IMR-90 (cell line): ENCODE measurements at regions not wholly inside any gene's neighbourhood (a gene's known extent, or its start where the extent isn't known, plus 50 kb on each side); places are given as distances from the start of the nearest gene placed in this dataset.

Source experiments
- CEBPB ChIP-seq: IDR thresholded peaks from 2 replicates; pipeline ENCODE4 v1.6.1; 2012; ENCODE audit warnings: low read depth, low read length, improper control_type of control experiment
- CHD1 ChIP-seq: IDR thresholded peaks from 2 replicates; pipeline ENCODE4 v1.6.1; 2012; ENCODE audit warnings: low read depth, low read length, improper control_type of control experiment
- MAFK ChIP-seq: IDR thresholded peaks from 2 replicates; pipeline ENCODE4 v1.6.1; 2012; ENCODE audit warnings: low read depth, low read length, improper control_type of control experiment
- MAZ ChIP-seq: IDR thresholded peaks from 2 replicates; pipeline ENCODE4 v1.6.1; 2012; ENCODE audit warnings: low read depth, mild to moderate bottlenecking, low read length, improper control_type of control experiment, moderate library complexity, borderline replicate concordance
- MXI1 ChIP-seq: IDR thresholded peaks from 2 replicates; pipeline ENCODE4 v1.6.1; 2012; ENCODE audit warnings: low read depth, mild to moderate bottlenecking, low read length, moderate library complexity, borderline replicate concordance
- POLR2A ChIP-seq: IDR thresholded peaks from 2 replicates; pipeline ENCODE4 v1.6.1; 2012; ENCODE audit warnings: mild to moderate bottlenecking, low read depth, low read length
- RAD21 ChIP-seq: IDR thresholded peaks from 2 replicates; pipeline ENCODE4 v1.6.1; 2012; ENCODE audit warnings: low read length, improper control_type of control experiment
- RCOR1 ChIP-seq: IDR thresholded peaks from 2 replicates; pipeline ENCODE4 v1.6.1; 2012; ENCODE audit warnings: mild to moderate bottlenecking, low read length, improper control_type of control experiment; ENCODE audit not compliant: insufficient replicate concordance
- USF2 ChIP-seq: fragments of 150-350 bp; IDR thresholded peaks from 2 replicates; pipeline ENCODE4 v1.6.1; 2017; ENCODE audit warnings: mild to moderate bottlenecking, antibody characterized with exemption, low read length, low read depth
- TF ChIP-seq, protein P1 (sequence below): conservative IDR thresholded peaks from 2 replicates; pipeline ENCODE4 v1.5.1; 2012; ENCODE audit warnings: mild to moderate bottlenecking, low read depth, low read length, improper control_type of control experiment

- TF ChIP-seq MXI1 (no peak), POLR2A (no peak), RCOR1 (no peak), CEBPB (no peak), MAFK (no peak), MAZ (no peak), RAD21 (no peak), CHD1 (no peak), USF2 (no peak)
- TF ChIP-seq, protein P1, sequence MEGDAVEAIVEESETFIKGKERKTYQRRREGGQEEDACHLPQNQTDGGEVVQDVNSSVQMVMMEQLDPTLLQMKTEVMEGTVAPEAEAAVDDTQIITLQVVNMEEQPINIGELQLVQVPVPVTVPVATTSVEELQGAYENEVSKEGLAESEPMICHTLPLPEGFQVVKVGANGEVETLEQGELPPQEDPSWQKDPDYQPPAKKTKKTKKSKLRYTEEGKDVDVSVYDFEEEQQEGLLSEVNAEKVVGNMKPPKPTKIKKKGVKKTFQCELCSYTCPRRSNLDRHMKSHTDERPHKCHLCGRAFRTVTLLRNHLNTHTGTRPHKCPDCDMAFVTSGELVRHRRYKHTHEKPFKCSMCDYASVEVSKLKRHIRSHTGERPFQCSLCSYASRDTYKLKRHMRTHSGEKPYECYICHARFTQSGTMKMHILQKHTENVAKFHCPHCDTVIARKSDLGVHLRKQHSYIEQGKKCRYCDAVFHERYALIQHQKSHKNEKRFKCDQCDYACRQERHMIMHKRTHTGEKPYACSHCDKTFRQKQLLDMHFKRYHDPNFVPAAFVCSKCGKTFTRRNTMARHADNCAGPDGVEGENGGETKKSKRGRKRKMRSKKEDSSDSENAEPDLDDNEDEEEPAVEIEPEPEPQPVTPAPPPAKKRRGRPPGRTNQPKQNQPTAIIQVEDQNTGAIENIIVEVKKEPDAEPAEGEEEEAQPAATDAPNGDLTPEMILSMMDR, result no peak
These were observed 486.4 kb downstream of the DSC3 start for GRCh38 chr18:30556112-30556511.
